Breast epithelium (tissue), 3 donors: ENCODE measurements at regions not wholly inside any gene's neighbourhood (a gene's known extent, or its start where the extent isn't known, plus 50 kb on each side); places are given as distances from the start of the nearest gene placed in this dataset.

Source experiments
- POLR2A ChIP-seq: fragments of 450-650 bp; IDR thresholded peaks from one replicate; pipeline ENCODE4 v1.6.1; 2016; ENCODE audit warnings: antibody characterized with exemption, mild to moderate bottlenecking, moderate library complexity
- POLR2AphosphoS5 ChIP-seq, 3 donors: sonication (generic); formaldehyde crosslinking; IDR thresholded peaks; one replicate each; pipeline ENCODE4 v1.6.1; 2017; ENCODE audit warnings: antibody characterized with exemption in 3 of 3
- TF ChIP-seq, protein P1 (sequence below), 3 donors: fragments of 450-650 bp; IDR thresholded peaks; one replicate each; pipeline ENCODE4 v1.5.1; 2016 to 2017; ENCODE audit warnings: antibody characterized with exemption in 3 of 3, mild to moderate bottlenecking in 3 of 3, moderate library complexity in 3 of 3

DNA sequence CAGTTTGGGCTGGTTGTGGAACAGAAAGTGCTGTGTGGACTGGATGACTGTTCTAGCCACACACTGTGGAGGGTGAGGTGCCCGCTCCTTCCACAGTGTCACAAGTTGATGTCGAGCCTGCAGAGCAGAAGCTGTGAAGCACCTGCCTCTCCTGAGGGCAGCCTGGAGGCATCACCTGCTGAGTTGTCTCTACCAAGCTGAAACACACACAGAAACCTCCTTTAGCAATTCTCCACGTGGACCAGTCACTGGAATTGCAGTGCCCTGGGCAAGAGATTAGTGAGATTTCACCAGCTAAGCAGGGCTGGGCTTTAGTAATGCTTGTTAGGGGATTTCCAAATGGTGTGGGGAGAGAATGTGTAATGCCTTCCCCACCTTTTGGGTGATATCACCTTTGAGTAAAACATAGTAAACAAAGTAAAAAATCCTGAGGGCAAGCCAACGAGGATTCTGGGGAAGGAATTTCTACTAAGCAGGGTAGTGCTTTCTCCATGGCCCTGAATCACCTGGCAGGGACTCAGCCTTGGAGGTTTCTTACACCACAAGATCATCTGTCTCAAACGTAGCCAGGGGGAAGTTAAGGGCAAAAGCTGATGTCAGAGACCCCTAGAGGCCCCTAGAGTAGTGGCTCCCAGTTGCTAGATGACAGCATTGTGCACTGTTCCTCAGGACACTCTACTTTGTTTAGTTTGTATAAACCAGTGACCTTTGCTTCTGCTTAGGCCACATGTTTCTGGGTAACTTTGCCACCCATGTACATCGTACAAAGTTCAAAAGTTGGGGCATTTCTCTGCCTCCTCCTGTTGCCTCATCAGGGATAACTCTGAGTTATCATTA is 233.1 kb upstream of the IGFBP3 start:
- TF ChIP-seq POLR2AphosphoS5 (IDR thresholded peaks at IDR 0.05), result no peak
- TF ChIP-seq POLR2A, result no peak
- TF ChIP-seq, protein P1, sequence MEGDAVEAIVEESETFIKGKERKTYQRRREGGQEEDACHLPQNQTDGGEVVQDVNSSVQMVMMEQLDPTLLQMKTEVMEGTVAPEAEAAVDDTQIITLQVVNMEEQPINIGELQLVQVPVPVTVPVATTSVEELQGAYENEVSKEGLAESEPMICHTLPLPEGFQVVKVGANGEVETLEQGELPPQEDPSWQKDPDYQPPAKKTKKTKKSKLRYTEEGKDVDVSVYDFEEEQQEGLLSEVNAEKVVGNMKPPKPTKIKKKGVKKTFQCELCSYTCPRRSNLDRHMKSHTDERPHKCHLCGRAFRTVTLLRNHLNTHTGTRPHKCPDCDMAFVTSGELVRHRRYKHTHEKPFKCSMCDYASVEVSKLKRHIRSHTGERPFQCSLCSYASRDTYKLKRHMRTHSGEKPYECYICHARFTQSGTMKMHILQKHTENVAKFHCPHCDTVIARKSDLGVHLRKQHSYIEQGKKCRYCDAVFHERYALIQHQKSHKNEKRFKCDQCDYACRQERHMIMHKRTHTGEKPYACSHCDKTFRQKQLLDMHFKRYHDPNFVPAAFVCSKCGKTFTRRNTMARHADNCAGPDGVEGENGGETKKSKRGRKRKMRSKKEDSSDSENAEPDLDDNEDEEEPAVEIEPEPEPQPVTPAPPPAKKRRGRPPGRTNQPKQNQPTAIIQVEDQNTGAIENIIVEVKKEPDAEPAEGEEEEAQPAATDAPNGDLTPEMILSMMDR (IDR thresholded peaks at IDR 0.05), result no peak
